GM13976 (cell line): ENCODE measurements at regions not wholly inside any gene's neighbourhood (a gene's known extent, or its start where the extent isn't known, plus 50 kb on each side); places are given as distances from the start of the nearest gene placed in this dataset.

Experiments used
- DNase-seq: peaks from one replicate; pipeline ENCODE4 v3.0.0; 2012; ENCODE audit warnings: low spot score
- in situ Hi-C: fragments of 300-500 bp; cut with MboI; formaldehyde crosslinking; loops from one replicate; pipeline ENCODE4 v1.12.0; 2022; ENCODE audit warnings: low sequenced_read_pairs, mixed read lengths, inconsistent platforms; ENCODE audit not compliant: unreplicated experiment
- TF ChIP-seq, protein P1 (sequence below): IDR thresholded peaks from 2 replicates; pipeline ENCODE4 v1.5.1; 2012; ENCODE audit warnings: borderline replicate concordance, mild to moderate bottlenecking; ENCODE audit not compliant: insufficient read depth; ENCODE audit errors: extremely low read depth, missing control alignments, control extremely low read depth

DNA sequence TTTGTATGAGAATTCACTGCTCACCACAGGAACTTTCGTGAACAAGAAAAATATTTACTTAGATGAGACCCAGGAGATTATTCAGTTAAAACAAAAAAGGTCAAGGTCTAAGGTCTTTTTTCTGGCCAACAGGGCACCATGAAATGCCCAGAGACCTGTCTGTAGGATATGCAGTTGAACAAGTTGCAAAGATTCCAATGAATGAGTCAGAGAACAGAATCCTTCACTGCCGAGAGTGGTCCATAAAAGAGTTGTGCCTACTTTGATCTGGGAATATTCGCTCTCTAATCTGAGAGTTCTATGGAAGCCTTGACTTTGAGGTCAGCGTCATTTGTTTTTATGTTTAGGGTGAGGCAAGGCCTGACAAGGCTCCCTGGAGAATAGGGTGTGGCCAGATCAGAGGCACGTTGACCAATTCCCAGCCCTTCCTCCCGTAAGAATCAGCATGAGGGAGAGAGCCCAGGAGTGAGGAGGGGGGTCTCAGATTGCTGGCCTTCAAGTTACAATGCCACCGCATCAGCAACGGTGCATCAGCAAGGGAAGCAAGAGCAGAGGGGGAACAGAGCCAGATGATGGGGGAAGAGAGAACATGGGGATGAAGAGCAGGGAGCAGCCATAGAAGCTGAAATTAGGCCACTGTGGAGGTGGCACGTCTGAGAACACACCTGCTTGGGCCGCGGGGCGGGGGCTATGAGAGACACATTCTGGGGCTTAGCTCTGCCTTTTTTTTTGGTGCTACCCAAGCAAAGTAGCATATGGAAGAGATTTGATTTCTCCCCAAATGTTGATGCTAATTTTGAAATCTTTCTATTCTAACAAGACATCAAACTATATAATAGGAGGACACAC, 206.4 kb upstream of the RAB4A start:
- in situ Hi-C loops: no loop called here
- DNase-seq: no peak
- TF ChIP-seq, protein P1, sequence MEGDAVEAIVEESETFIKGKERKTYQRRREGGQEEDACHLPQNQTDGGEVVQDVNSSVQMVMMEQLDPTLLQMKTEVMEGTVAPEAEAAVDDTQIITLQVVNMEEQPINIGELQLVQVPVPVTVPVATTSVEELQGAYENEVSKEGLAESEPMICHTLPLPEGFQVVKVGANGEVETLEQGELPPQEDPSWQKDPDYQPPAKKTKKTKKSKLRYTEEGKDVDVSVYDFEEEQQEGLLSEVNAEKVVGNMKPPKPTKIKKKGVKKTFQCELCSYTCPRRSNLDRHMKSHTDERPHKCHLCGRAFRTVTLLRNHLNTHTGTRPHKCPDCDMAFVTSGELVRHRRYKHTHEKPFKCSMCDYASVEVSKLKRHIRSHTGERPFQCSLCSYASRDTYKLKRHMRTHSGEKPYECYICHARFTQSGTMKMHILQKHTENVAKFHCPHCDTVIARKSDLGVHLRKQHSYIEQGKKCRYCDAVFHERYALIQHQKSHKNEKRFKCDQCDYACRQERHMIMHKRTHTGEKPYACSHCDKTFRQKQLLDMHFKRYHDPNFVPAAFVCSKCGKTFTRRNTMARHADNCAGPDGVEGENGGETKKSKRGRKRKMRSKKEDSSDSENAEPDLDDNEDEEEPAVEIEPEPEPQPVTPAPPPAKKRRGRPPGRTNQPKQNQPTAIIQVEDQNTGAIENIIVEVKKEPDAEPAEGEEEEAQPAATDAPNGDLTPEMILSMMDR: no peak

DNA sequence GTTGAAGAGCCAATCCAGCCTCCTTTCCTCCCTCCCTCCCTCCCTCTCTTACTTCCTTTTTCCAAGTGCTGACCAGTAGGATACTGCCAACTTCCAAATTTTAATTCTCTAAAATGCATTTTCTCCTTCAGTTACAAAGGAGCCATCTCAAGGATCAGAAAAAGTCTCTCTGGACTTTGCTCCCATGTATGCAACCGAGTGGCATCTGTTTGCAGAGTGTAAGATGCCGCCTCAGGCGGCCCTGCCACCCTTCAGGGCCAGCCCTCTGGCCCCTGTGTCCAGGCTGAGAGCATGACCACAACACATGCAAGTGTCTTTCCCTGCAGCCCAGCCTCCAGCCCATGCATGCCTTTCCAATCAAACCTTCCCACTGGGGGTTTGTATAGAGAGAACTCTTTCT, 205.3 kb upstream of the RAB4A start:
- in situ Hi-C loops: no loop called here
- DNase-seq: no peak
- TF ChIP-seq, protein P1: no peak

DNA sequence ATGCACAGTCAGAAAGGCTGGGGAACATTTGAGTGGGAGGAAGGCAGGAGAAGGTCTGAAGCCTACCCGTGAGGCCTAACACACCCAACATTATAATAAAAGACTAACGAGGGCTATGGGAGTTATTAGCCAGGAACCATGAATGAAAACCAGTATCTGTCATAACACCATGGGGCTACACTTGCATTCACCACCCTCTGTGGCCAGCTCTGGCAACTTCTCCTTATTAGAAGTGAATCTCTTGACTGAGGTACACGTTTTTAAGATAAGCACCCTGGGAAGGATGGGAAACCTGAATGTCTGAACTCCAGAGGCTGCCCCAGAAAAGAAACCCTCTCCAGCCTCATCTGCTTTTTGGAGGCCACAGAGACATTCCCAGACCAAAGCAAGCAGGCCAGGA, 204.3 kb upstream of the RAB4A start:
- in situ Hi-C loops: no loop called here
- TF ChIP-seq, protein P1: no peak
- DNase-seq: no peak

DNA sequence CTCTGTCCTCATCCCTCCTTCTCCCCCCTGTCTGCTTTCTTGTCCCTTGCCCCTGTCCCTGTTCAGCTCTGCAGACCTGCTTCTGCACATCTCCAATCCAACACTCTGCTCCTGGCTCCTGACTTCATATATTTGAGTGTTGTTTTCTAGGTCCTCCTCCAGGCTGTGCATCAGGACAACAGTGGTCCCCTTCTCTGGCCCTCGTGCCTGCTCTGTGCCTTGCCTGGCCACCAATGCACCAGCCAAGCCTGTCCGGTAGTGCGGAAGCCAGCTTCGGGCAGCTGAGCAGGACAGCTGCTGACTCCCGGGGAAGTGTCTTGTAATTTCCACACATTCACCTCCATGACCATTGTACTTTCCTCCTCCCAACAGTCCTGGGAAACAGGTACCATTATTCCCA, 203.4 kb upstream of the RAB4A start:
- no peak for DNase-seq
- TF ChIP-seq, protein P1: no peak
- in situ Hi-C loops: no loop called here

DNA sequence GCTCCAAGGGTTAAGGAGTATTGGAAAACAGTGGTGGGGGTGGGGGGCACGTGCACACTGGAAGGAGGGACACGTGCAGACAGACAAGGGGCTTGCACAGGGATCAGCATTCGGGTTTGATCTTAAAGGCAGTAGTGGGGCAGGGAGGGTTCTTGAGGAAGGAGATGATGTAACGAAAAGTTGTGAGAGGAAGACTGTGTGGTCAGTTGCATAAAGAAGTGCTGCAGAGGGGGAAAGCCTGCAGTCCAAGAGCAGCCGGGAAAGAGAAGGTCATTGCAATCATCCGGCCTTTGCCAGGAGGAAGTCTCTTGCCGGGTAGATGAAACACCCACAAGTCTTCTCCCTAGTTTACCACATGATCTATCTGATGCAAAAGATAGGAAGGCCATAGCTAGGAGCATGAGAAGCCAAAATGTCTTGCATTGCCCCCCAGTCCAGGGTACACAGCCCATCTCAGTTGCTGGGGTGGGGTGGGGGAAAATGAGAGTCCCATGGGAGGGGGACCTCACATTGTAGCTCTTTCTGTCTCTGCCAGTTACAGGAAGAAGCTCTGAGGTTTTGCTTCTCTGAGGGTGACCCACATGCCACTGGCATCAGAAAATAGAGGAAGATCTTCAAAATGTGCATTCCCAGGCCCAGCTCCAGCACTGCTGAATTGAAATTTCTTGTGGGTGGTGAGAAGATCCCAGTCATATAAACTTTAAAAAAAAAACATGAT, 202.5 kb upstream of the RAB4A start:
- TF ChIP-seq, protein P1: no peak
- DNase-seq: no peak
- in situ Hi-C loops: no loop called here

DNA sequence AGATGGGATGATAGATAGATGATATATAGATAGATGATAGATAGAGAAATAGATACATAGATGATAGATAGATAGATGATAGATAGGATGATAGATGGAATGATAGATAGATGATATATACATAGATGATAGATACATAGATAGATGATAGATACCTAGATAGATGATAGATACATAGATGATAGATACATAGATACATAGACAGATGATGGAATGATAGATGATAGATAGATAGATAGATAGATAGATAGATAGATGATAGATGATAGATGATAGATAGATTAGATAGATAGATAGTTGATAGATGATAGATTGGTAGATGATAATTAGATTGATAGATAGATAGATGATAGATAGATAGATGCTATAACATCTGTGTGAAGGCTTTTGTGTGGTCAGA, 201.7 kb upstream of the RAB4A start:
- TF ChIP-seq, protein P1: no peak
- no peak for DNase-seq
- in situ Hi-C loops: no loop called here
